Neuronal stem cell (in vitro differentiated cells): ENCODE measurements at regions not wholly inside any gene's neighbourhood (a gene's known extent, or its start where the extent isn't known, plus 50 kb on each side); places are given as distances from the start of the nearest gene placed in this dataset.

ENCODE experiments used
- DNase-seq: peaks from one replicate; pipeline ENCODE4 v3.0.0-alpha.2; 2013; ENCODE audit warnings: low spot score
- H2AFZ ChIP-seq: one replicate; pipeline ENCODE4 v1.6.1; 2013; ENCODE audit warnings: mild to moderate bottlenecking, low read length, inconsistent platforms
- H2AK5ac ChIP-seq: 2 replicates; pipeline ENCODE4 v1.6.1; 2013; ENCODE audit warnings: low read depth, mild to moderate bottlenecking, inconsistent platforms, low read length, moderate library complexity, mixed read lengths
- H2BK120ac ChIP-seq: 2 replicates; pipeline ENCODE4 v1.6.1; 2013; ENCODE audit warnings: low read depth, mild to moderate bottlenecking, inconsistent platforms, low read length, moderate library complexity, mixed read lengths
- H2BK12ac ChIP-seq: one replicate; pipeline ENCODE4 v1.6.1; 2013; ENCODE audit warnings: low read length, inconsistent platforms
- H2BK15ac ChIP-seq: 2 replicates; pipeline ENCODE4 v1.6.1; 2013; ENCODE audit warnings: mild to moderate bottlenecking, low read length, inconsistent platforms, mixed read lengths
- H2BK5ac ChIP-seq: one replicate; pipeline ENCODE4 v1.6.1; 2013; ENCODE audit warnings: inconsistent platforms, mild to moderate bottlenecking, low read length, moderate library complexity
- H3K14ac ChIP-seq: one replicate; pipeline ENCODE4 v1.6.1; 2013; ENCODE audit warnings: low read length, inconsistent platforms
- H3K18ac ChIP-seq: 2 replicates; pipeline ENCODE4 v1.6.1; 2013; ENCODE audit warnings: low read length, inconsistent platforms
- H3K23ac ChIP-seq: 2 replicates; pipeline ENCODE4 v1.6.1; 2013; ENCODE audit warnings: low read depth, mild to moderate bottlenecking, mixed read lengths, low read length, inconsistent platforms; ENCODE audit not compliant: poor library complexity
- H3K27ac ChIP-seq: replicated peaks from 3 replicates; pipeline ENCODE4 v1.5.1; 2013; ENCODE audit warnings: low read length, inconsistent platforms
- H3K27me3 ChIP-seq, 3 experiments: 2 replicates each; pipeline ENCODE4 v1.6.1; 2013; ENCODE audit warnings: low read length in 3 of 3, mild to moderate bottlenecking in 2 of 3, inconsistent platforms in 1 of 3, low read depth in 1 of 3, mixed read lengths in 1 of 3, moderate library complexity in 1 of 3; ENCODE audit not compliant: control insufficient read depth in 3 of 3, insufficient read depth in 3 of 3
- H3K36me3 ChIP-seq, 2 donors: replicated peaks in 1 of 2; 2 replicates each; pipeline ENCODE4 v1.6.1; 2013; ENCODE audit warnings: low read length in 2 of 2; ENCODE audit not compliant: control insufficient read depth in 2 of 2, insufficient read depth in 2 of 2
- H3K4ac ChIP-seq: 2 replicates; pipeline ENCODE4 v1.6.1; 2013; ENCODE audit warnings: inconsistent platforms, mild to moderate bottlenecking, low read length, moderate library complexity
- H3K4me1 ChIP-seq, 2 donors: 1 replicate in 1 of 2; 2 replicates in 1 of 2; pipeline ENCODE4 v1.6.1; 2013; ENCODE audit warnings: low read length in 2 of 2, low read depth in 1 of 2; ENCODE audit not compliant: control insufficient read depth in 2 of 2, insufficient read depth in 1 of 2
- H3K4me2 ChIP-seq: one replicate; pipeline ENCODE4 v1.6.1; 2013; ENCODE audit warnings: mild to moderate bottlenecking, low read length, inconsistent platforms; ENCODE audit not compliant: insufficient read depth, poor library complexity, severe bottlenecking
- H3K4me3 ChIP-seq, 2 donors: 2 replicates each; pipeline ENCODE4 v1.5.1; 2013; ENCODE audit warnings: low read length in 2 of 2, mild to moderate bottlenecking in 2 of 2, inconsistent platforms in 1 of 2, moderate library complexity in 1 of 2
- H3K79me1 ChIP-seq: one replicate; pipeline ENCODE4 v1.6.1; 2013; ENCODE audit warnings: low read depth, mild to moderate bottlenecking, inconsistent platforms, low read length, moderate library complexity
- H3K9ac ChIP-seq: one replicate; pipeline ENCODE4 v1.6.1; 2013; ENCODE audit warnings: mild to moderate bottlenecking, low read depth, low read length, inconsistent platforms; ENCODE audit not compliant: poor library complexity
- H3K9me3 ChIP-seq, 2 donors: replicated peaks in 1 of 2; 2 replicates each; pipeline versions ENCODE3 to v1.6.1; 2013; ENCODE audit warnings: low read length in 2 of 2, mild to moderate bottlenecking in 2 of 2, inconsistent platforms in 1 of 2, low read depth in 1 of 2, mixed read lengths in 1 of 2, moderate library complexity in 1 of 2; ENCODE audit not compliant: control insufficient read depth in 2 of 2, insufficient read depth in 1 of 2
- H4K8ac ChIP-seq: one replicate; pipeline ENCODE4 v1.6.1; 2013; ENCODE audit warnings: low read depth, mild to moderate bottlenecking, inconsistent platforms, low read length, moderate library complexity
- H4K91ac ChIP-seq: one replicate; pipeline ENCODE4 v1.6.1; 2013; ENCODE audit warnings: low read length, low read depth, mild to moderate bottlenecking, inconsistent platforms; ENCODE audit not compliant: poor library complexity
- WGBS, 2 donors: extraction: QIAGEN DNeasy Blood & Tissue Kit; methylation state at CpG; one replicate each; pipeline ENCODE4 v1.1.7; 2013; ENCODE audit warnings: missing lambda C conversion rate in 2 of 2, mixed read lengths in 1 of 2; ENCODE audit not compliant: insufficient read length in 2 of 2, insufficient replicate concordance in 1 of 2; ENCODE audit errors: extremely low coverage in 2 of 2; 5-methylcytosine and 5-hydroxymethylcytosine counted together

- no peaks in the 10 kb centered on the region for H3K79me1 ChIP-seq
- H3K14ac ChIP-seq, result no peak overlapping the region
- H2BK120ac ChIP-seq, result no peak overlapping the region
- no peaks in the 10 kb centered on the region for H3K9me3 ChIP-seq
- no peak overlapping the region for H4K8ac ChIP-seq
- peaks cover 3 to 4% of the 10 kb centered on the region in 2 donors for H3K4me1 ChIP-seq
- no peak overlapping the region for H3K4me2 ChIP-seq
- DNase-seq, result peak; percentile 71
- WGBS, 2 donors, result no CpG with 5 or more reads among the region's 2 CpGs
- H2AFZ ChIP-seq, result no peak overlapping the region
- no peaks in the 10 kb centered on the region for H3K27me3 ChIP-seq
- no peak overlapping the region for H3K4ac ChIP-seq
- H2BK15ac ChIP-seq, result no peak overlapping the region
- no peak overlapping the region for H2AK5ac ChIP-seq
- no peak overlapping the region for H3K9ac ChIP-seq
- no peak overlapping the region for H3K23ac ChIP-seq
- no peak overlapping the region for H4K91ac ChIP-seq
- H3K27ac ChIP-seq, result no peak overlapping the region
- H3K4me3 ChIP-seq, result no peak overlapping the region
- H3K18ac ChIP-seq, result no peak overlapping the region
- H3K36me3 ChIP-seq, result no peaks in the 10 kb centered on the region
- no peak overlapping the region for H2BK12ac ChIP-seq
- H2BK5ac ChIP-seq, result no peak overlapping the region
These were observed 308.7 kb downstream of the CBLN2 start for GRCh38 chr18:72235422-72235821.

DNA sequence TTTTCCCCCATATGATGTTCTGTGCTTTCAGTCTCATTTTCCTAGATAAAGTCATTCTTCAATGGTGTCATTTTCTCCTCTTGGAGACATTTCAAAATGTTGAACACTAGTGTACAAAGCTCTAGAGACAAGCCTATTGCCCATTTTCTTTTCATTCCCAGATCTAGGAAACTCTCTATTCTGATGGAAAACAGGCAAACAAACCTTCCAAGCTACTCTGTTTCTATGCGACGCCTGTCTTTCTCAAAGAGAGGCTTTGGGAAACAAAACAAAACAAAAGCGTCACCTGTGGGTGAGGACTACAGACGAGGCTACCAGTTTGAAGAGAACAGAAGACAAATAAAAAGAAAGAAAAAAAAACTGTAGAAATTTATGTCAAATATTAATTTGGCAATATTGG is 311.0 kb downstream of the CBLN2 start:
- Histone ChIP-seq H3K4me3 (no peak overlapping the region), H2AK5ac (no peak overlapping the region), H3K4me2 (no peak overlapping the region), H3K27me3 (no peaks in the 10 kb centered on the region), H3K9me3 (no peaks in the 10 kb centered on the region), H2BK5ac (no peak overlapping the region), H4K8ac (no peak overlapping the region), H2BK15ac (no peak overlapping the region), H4K91ac (no peak overlapping the region), H2AFZ (no peak overlapping the region), H3K18ac (no peak overlapping the region), H3K4me1 (peaks cover 3 to 4% of the 10 kb centered on the region in 2 donors), H3K14ac (no peak overlapping the region), H3K79me1 (no peaks in the 10 kb centered on the region), H3K36me3 (no peaks in the 10 kb centered on the region), H3K27ac (no peak overlapping the region), H2BK12ac (no peak overlapping the region), H3K4ac (no peak overlapping the region), H3K9ac (no peak overlapping the region), H3K23ac (no peak overlapping the region), H2BK120ac (no peak overlapping the region)
- peak; percentile 20 for DNase-seq
- no CpG with 5 or more reads among the region's 4 CpGs for WGBS, 2 donors

- WGBS, 2 donors, result no CpG with 5 or more reads among the region's 3 CpGs
- Histone ChIP-seq H3K23ac (no peak overlapping the region), H2AFZ (no peak overlapping the region), H3K4ac (no peak overlapping the region), H3K9me3 (no peaks in the 10 kb centered on the region), H3K27ac (no peak overlapping the region), H2BK120ac (no peak overlapping the region), H3K4me1 (peaks cover 3 to 4% of the 10 kb centered on the region in 2 donors), H3K36me3 (no peaks in the 10 kb centered on the region), H3K18ac (peak overlapping the region; percentile 94), H3K14ac (no peak overlapping the region), H2BK12ac (peak overlapping the region; percentile 46), H4K8ac (no peak overlapping the region), H3K79me1 (no peaks in the 10 kb centered on the region), H2BK15ac (peak overlapping the region; percentile 38), H3K4me3 (no peak overlapping the region), H3K4me2 (no peak overlapping the region), H3K9ac (no peak overlapping the region), H3K27me3 (no peaks in the 10 kb centered on the region), H4K91ac (no peak overlapping the region), H2AK5ac (no peak overlapping the region), H2BK5ac (no peak overlapping the region)
- no peak for DNase-seq
These were observed 311.5 kb downstream of the CBLN2 start for GRCh38 chr18:72232644-72233043.

- WGBS, 2 donors, result no CpG with 5 or more reads among the region's 4 CpGs
- no peaks in the 10 kb centered on the region for H3K4me1 ChIP-seq
These were observed 318.2 kb downstream of the CBLN2 start for GRCh38 chr18:72225958-72226357.

More at GRCh38 chr18:72225958-72226357, 318.2 kb downstream of the CBLN2 start:
- H3K27me3 ChIP-seq, result no peaks in the 10 kb centered on the region
- H3K27ac ChIP-seq, result no peak overlapping the region
- no peak for DNase-seq
- H2BK15ac ChIP-seq, result no peak overlapping the region
- H2BK12ac ChIP-seq, result no peak overlapping the region
- H4K91ac ChIP-seq, result no peak overlapping the region
- H3K23ac ChIP-seq, result no peak overlapping the region
- H3K4me3 ChIP-seq, result peak overlapping the region in 1 of 2 donors; percentile 46
- no peak overlapping the region for H2BK120ac ChIP-seq
- no peak overlapping the region for H3K18ac ChIP-seq
- no peaks in the 10 kb centered on the region for H3K79me1 ChIP-seq
- no peak overlapping the region for H2AK5ac ChIP-seq
- H3K36me3 ChIP-seq, result no peaks in the 10 kb centered on the region
- no peaks in the 10 kb centered on the region for H3K9me3 ChIP-seq
- H3K4me2 ChIP-seq, result no peak overlapping the region
- H3K14ac ChIP-seq, result no peak overlapping the region
- no peak overlapping the region for H3K9ac ChIP-seq
- no peak overlapping the region for H3K4ac ChIP-seq
- no peak overlapping the region for H2BK5ac ChIP-seq
- H2AFZ ChIP-seq, result no peak overlapping the region
- H4K8ac ChIP-seq, result no peak overlapping the region
